H1 (cell line): ENCODE measurements at regions not wholly inside any gene's neighbourhood (a gene's known extent, or its start where the extent isn't known, plus 50 kb on each side); places are given as distances from the start of the nearest gene placed in this dataset.

Source experiments
- CTCF ChIA-PET: fragments of 300-600 bp; sonication (Branson Sonifier 250); formaldehyde crosslinking; loops from one replicate; lab custom pipeline; 2021; ENCODE audit not compliant: partially characterized antibody; lab: Charles Lee
- POLR2A ChIA-PET: fragments of 300-600 bp; sonication (Branson Sonifier 250); formaldehyde crosslinking; loops from one replicate; lab custom pipeline; 2021; ENCODE audit warnings: inconsistent platforms; ENCODE audit not compliant: partially characterized antibody; lab: Charles Lee
- DNase-seq, 2 experiments: peaks; one replicate each; pipeline versions ENCODE4 v3.0.0 to v3.0.0-alpha.2; 2010 to 2022; ENCODE audit warnings: low spot score in 2 of 2, low read depth in 1 of 2, mixed read lengths in 1 of 2
- FAIRE-seq: peaks from 2 replicates; lab custom pipeline; 2011; peaks lifted over from hg19 to GRCh38; lab: Jason Lieb, UNC
- H2AFZ ChIP-seq: 2 replicates; pipeline ENCODE4 v1.8.1; 2012; ENCODE audit warnings: low read length, inconsistent platforms
- H2AK5ac ChIP-seq: 2 replicates; pipeline ENCODE4 v1.6.1; 2013; ENCODE audit warnings: low read depth, low read length
- H2BK120ac ChIP-seq: replicated peaks from 2 replicates; pipeline ENCODE3; 2013; ENCODE audit warnings: low read depth, low read length, inconsistent platforms
- H2BK12ac ChIP-seq: 2 replicates; pipeline ENCODE4 v1.6.1; 2013; ENCODE audit warnings: low read depth, low read length
- H2BK15ac ChIP-seq: 2 replicates; pipeline ENCODE4 v1.6.1; 2013; ENCODE audit warnings: low read length
- H2BK20ac ChIP-seq: 2 replicates; pipeline ENCODE4 v1.6.1; 2013; ENCODE audit warnings: low read length
- H2BK5ac ChIP-seq: 2 replicates; pipeline ENCODE4 v1.6.1; 2013; ENCODE audit warnings: low read depth, low read length
- H3K14ac ChIP-seq: 2 replicates; pipeline ENCODE4 v1.6.1; 2013; ENCODE audit warnings: inconsistent platforms; ENCODE audit not compliant: insufficient read length
- H3K18ac ChIP-seq: 2 replicates; pipeline ENCODE4 v1.6.1; 2013; ENCODE audit warnings: low read length; ENCODE audit errors: extremely low read depth
- H3K23ac ChIP-seq: 2 replicates; pipeline ENCODE4 v1.6.1; 2013; ENCODE audit warnings: inconsistent platforms; ENCODE audit not compliant: insufficient read length
- H3K23me2 ChIP-seq: 2 replicates; pipeline ENCODE4 v1.6.1; 2013; ENCODE audit warnings: low read depth, low read length
- H3K27ac ChIP-seq: 2 replicates; pipeline ENCODE4 v1.6.1; 2011; ENCODE audit warnings: low read depth, low read length, inconsistent platforms
- H3K27me3 ChIP-seq, 4 experiments: replicated peaks in 1 of 4; 1 replicate in 1 of 4; 2 replicates in 3 of 4; pipeline versions ENCODE4 v1.6.1 to v1.8.1; 2011 to 2013; ENCODE audit warnings: low read length in 3 of 4, mild to moderate bottlenecking in 3 of 4, inconsistent platforms in 2 of 4, mixed read lengths in 2 of 4, moderate library complexity in 1 of 4; ENCODE audit not compliant: control insufficient read depth in 3 of 4, insufficient read depth in 3 of 4; ENCODE audit errors: extremely low read depth in 1 of 4
- H3K36me3 ChIP-seq, 4 experiments: 2 replicates each; pipeline versions ENCODE4 v1.6.1 to v1.8.1; 2011 to 2013; ENCODE audit warnings: mild to moderate bottlenecking in 4 of 4, low read length in 3 of 4, moderate library complexity in 2 of 4, control low read depth in 1 of 4, inconsistent platforms in 1 of 4; ENCODE audit not compliant: insufficient read depth in 4 of 4, control insufficient read depth in 2 of 4
- H3K4ac ChIP-seq: replicated peaks from 2 replicates; pipeline ENCODE3; 2013; ENCODE audit warnings: low read length, low read depth, mixed read lengths, inconsistent platforms; ENCODE audit not compliant: insufficient read length
- H3K4me1 ChIP-seq, 4 experiments: replicated peaks in 1 of 4; 1 replicate in 1 of 4; 2 replicates in 3 of 4; pipeline versions ENCODE4 v1.6.1 to v1.8.1; 2011 to 2013; ENCODE audit warnings: low read length in 3 of 4, inconsistent platforms in 2 of 4, mixed read lengths in 1 of 4; ENCODE audit not compliant: insufficient read depth in 4 of 4, control insufficient read depth in 3 of 4
- H3K4me2 ChIP-seq, 2 experiments: 2 replicates each; pipeline versions ENCODE4 v1.6.1 to v1.8.1; 2011 to 2013; ENCODE audit warnings: low read depth in 2 of 2, low read length in 2 of 2, control low read depth in 1 of 2, inconsistent platforms in 1 of 2, mild to moderate bottlenecking in 1 of 2; ENCODE audit not compliant: insufficient read depth in 1 of 2
- H3K4me3 ChIP-seq, 4 experiments: fragments of 200-600, 300-600 bp in 1 of 4; sonication (generic), shearing (Covaris generic), sonication (Bioruptor Twin) in 1 of 4; 2 replicates each; pipeline versions ENCODE4 v1.5.1 to v1.8.1; 2011 to 2016; ENCODE audit warnings: low read length in 4 of 4, low read depth in 3 of 4, control low read depth in 2 of 4, inconsistent platforms in 2 of 4, mild to moderate bottlenecking in 2 of 4, mixed read lengths in 1 of 4, moderate library complexity in 1 of 4; ENCODE audit not compliant: insufficient read depth in 2 of 4; ENCODE audit errors: extremely low read depth in 1 of 4
- H3K56ac ChIP-seq: replicated peaks from 2 replicates; pipeline ENCODE3; 2013; ENCODE audit warnings: low read depth, mild to moderate bottlenecking, mixed read lengths, low read length, inconsistent platforms; ENCODE audit not compliant: insufficient read length
- H3K79me1 ChIP-seq: 2 replicates; pipeline ENCODE4 v1.6.1; 2013; ENCODE audit warnings: low read depth, low read length, control low read depth
- H3K79me2 ChIP-seq, 2 experiments: 2 replicates each; pipeline versions ENCODE4 v1.6.1 to v1.8.1; 2012 to 2013; ENCODE audit warnings: low read length in 2 of 2, mild to moderate bottlenecking in 2 of 2, inconsistent platforms in 1 of 2; ENCODE audit not compliant: insufficient read depth in 2 of 2, control insufficient read depth in 1 of 2
- H3K9ac ChIP-seq, 4 experiments: replicated peaks in 1 of 4; 1 replicate in 1 of 4; 2 replicates in 3 of 4; pipeline versions ENCODE4 v1.6.1 to v1.8.1; 2011 to 2013; ENCODE audit warnings: low read depth in 3 of 4, low read length in 3 of 4, control low read depth in 2 of 4, mild to moderate bottlenecking in 2 of 4, moderate library complexity in 2 of 4, inconsistent platforms in 1 of 4; ENCODE audit errors: extremely low read depth in 1 of 4
- H3K9me3 ChIP-seq, 2 experiments: 2 replicates each; pipeline versions ENCODE4 v1.6.1 to v1.8.1; 2012 to 2013; ENCODE audit warnings: mild to moderate bottlenecking in 2 of 2, moderate library complexity in 2 of 2, control low read depth in 1 of 2, inconsistent platforms in 1 of 2, low read depth in 1 of 2, low read length in 1 of 2, mixed read lengths in 1 of 2; ENCODE audit not compliant: insufficient read depth in 2 of 2
- H4K20me1 ChIP-seq, 2 experiments: replicated peaks in 1 of 2; 2 replicates each; pipeline versions ENCODE3 to v1.8.1; 2011 to 2013; ENCODE audit warnings: inconsistent platforms in 2 of 2, low read length in 2 of 2, mild to moderate bottlenecking in 1 of 2; ENCODE audit not compliant: insufficient read depth in 2 of 2, control insufficient read depth in 1 of 2
- H4K5ac ChIP-seq: 2 replicates; pipeline ENCODE4 v1.6.1; 2013; ENCODE audit warnings: low read length, low read depth, mixed read lengths, inconsistent platforms; ENCODE audit not compliant: insufficient read length
- H4K8ac ChIP-seq: 2 replicates; pipeline ENCODE4 v1.8.0; 2013; ENCODE audit warnings: mild to moderate bottlenecking, moderate library complexity, low read length, inconsistent platforms; ENCODE audit not compliant: insufficient read depth; ENCODE audit errors: extremely low read depth
- H4K91ac ChIP-seq: replicated peaks from 2 replicates; pipeline ENCODE3; 2013; ENCODE audit warnings: low read length, mixed read lengths, inconsistent platforms; ENCODE audit not compliant: insufficient read length
- CEBPB ChIP-seq: IDR thresholded peaks from 2 replicates; pipeline ENCODE4 v1.6.1; 2012; ENCODE audit warnings: low read depth, low read length
- CHD2 ChIP-seq: IDR thresholded peaks from 2 replicates; pipeline ENCODE4 v1.6.1; 2012; ENCODE audit warnings: low read length, improper control_type of control experiment
- FOSL1 ChIP-seq: IDR thresholded peaks from 2 replicates; pipeline ENCODE4 v1.6.1; 2011; ENCODE audit warnings: mild to moderate bottlenecking, low read depth, low read length, moderate library complexity; ENCODE audit not compliant: insufficient read depth
- GABPA ChIP-seq: IDR thresholded peaks from 2 replicates; pipeline ENCODE4 v1.6.1; 2011; ENCODE audit warnings: mild to moderate bottlenecking, low read length, moderate library complexity, borderline replicate concordance; ENCODE audit not compliant: insufficient read depth
- GTF2F1 ChIP-seq: IDR thresholded peaks from 2 replicates; pipeline ENCODE4 v1.6.1; 2012; ENCODE audit warnings: low read depth, low read length, improper control_type of control experiment, borderline replicate concordance
- KDM1A ChIP-seq: fragments of 200-600, 300-600 bp; sonication (generic); IDR thresholded peaks from 2 replicates; pipeline ENCODE4 v1.7.1; 2016; ENCODE audit warnings: mild to moderate bottlenecking, low read length, borderline replicate concordance
- NANOG ChIP-seq: IDR thresholded peaks from 2 replicates; pipeline ENCODE4 v1.6.1; 2011; ENCODE audit warnings: low read length, low read depth, mild to moderate bottlenecking, inconsistent platforms; ENCODE audit not compliant: insufficient read depth, poor library complexity, severe bottlenecking
- PHF8 ChIP-seq: fragments of 200-600 bp; sonication (generic); conservative IDR thresholded peaks from 2 replicates; pipeline ENCODE4 v1.7.1; 2012; ENCODE audit warnings: low read depth, mild to moderate bottlenecking, inconsistent platforms, low read length, moderate library complexity
- POU5F1 ChIP-seq: IDR thresholded peaks from 2 replicates; pipeline ENCODE4 v1.6.1; 2011; ENCODE audit warnings: low read depth, mild to moderate bottlenecking, low read length, moderate library complexity
- SAP30 ChIP-seq: fragments of 300-600 bp; sonication (generic); IDR thresholded peaks from 2 replicates; pipeline ENCODE4 v1.7.1; 2012; ENCODE audit warnings: low read length, moderate library complexity, mild to moderate bottlenecking, inconsistent platforms; ENCODE audit not compliant: insufficient read depth, insufficient replicate concordance
- SIX5 ChIP-seq: IDR thresholded peaks from 2 replicates; pipeline ENCODE4 v1.6.1; 2011; ENCODE audit warnings: mild to moderate bottlenecking, low read depth, low read length
- SRF ChIP-seq: IDR thresholded peaks from 2 replicates; pipeline ENCODE4 v1.6.1; 2011; ENCODE audit warnings: mild to moderate bottlenecking, low read depth, low read length, moderate library complexity
- SUZ12 ChIP-seq: fragments of 200-600 bp; sonication (generic); IDR thresholded peaks from 2 replicates; pipeline ENCODE4 v1.6.1; 2012; ENCODE audit warnings: mild to moderate bottlenecking, inconsistent platforms, low read length, moderate library complexity, mixed read lengths
- TBP ChIP-seq: IDR thresholded peaks from 2 replicates; pipeline ENCODE4 v1.6.1; 2011; ENCODE audit warnings: low read depth, low read length, improper control_type of control experiment
- TCF12 ChIP-seq: IDR thresholded peaks from 2 replicates; pipeline ENCODE4 v1.6.1; 2011; ENCODE audit warnings: low read depth, mild to moderate bottlenecking, low read length
- ZNF274 ChIP-seq: IDR thresholded peaks from 2 replicates; pipeline ENCODE4 v1.7.0; 2012; ENCODE audit warnings: low read length, borderline replicate concordance; ENCODE audit errors: extremely low read depth
- WGBS, 2 experiments: shearing (Covaris generic) in 1 of 2; methylation state at CpG; one replicate each; pipeline versions ENCODE4 v1.1.6 to v1.1.7; 2013 to 2015; ENCODE audit warnings: low lambda C conversion rate in 2 of 2, mixed read lengths in 2 of 2, inconsistent platforms in 1 of 2, low coverage in 1 of 2, missing lambda C conversion rate in 1 of 2; ENCODE audit not compliant: insufficient replicate concordance in 2 of 2, insufficient coverage in 1 of 2, insufficient read length in 1 of 2; ENCODE audit errors: extremely low coverage in 1 of 2, missing lambda C conversion rate in 1 of 2; 5-methylcytosine and 5-hydroxymethylcytosine counted together

DNA sequence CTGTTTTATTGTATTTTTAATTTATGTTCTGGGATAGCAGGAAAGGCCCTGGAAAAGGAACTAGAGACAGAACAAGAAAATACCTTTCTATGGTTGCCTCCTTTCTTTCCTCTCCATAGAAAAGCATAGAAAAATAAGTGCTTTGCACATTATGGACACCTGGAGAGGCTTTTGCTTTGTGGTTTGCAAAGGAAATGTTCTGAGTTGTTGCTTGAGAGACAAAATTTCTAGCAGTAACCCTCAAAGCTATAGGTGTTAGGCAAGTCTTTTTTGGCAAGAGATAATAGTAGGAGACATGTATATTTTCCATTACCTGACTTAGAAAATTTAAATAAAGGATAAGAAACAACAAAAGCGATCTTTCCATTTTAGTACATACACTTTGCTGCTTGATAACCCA, 378.6 kb upstream of the PRKCQ start:
- ChIA-PET CTCF (interaction anchor here (1.1 kb wide), 1 partner anchor 40 kb away, joined by 3 read pairs; no protein-coding TSS in a partner anchor), POLR2A (no interaction called here)
- no peak for FAIRE-seq
- Histone ChIP-seq H3K4me3 (no peak overlapping the region), H3K18ac (no peak overlapping the region), H3K79me1 (no peaks in the 10 kb centered on the region), H3K4ac (no peak overlapping the region), H3K9me3 (no peaks in the 10 kb centered on the region), H3K4me1 (no peaks in the 10 kb centered on the region), H3K9ac (no peak overlapping the region), H3K79me2 (no peaks in the 10 kb centered on the region), H2BK12ac (no peak overlapping the region), H4K91ac (no peak overlapping the region), H3K27me3 (no peaks in the 10 kb centered on the region), H3K36me3 (no peaks in the 10 kb centered on the region), H3K27ac (no peak overlapping the region), H3K14ac (no peak overlapping the region), H2BK120ac (no peak overlapping the region), H4K20me1 (no peaks in the 10 kb centered on the region), H2BK5ac (no peak overlapping the region), H3K4me2 (no peak overlapping the region), H2AK5ac (no peak overlapping the region), H3K23ac (no peak overlapping the region), H4K8ac (no peak overlapping the region), H3K23me2 (no peaks in the 10 kb centered on the region), H3K56ac (no peak overlapping the region), H2BK20ac (no peak overlapping the region), H2AFZ (no peak overlapping the region), H2BK15ac (no peak overlapping the region), H4K5ac (no peak overlapping the region)
- DNase-seq, result no peak
- 78% methylated on average over 1 of the region's 1 CpG; no CpG with 5 or more reads in 1 of the 2 experiments for WGBS, 2 experiments
- TF ChIP-seq GTF2F1 (no peak), TCF12 (no peak), SAP30 (no peak), TBP (no peak), SUZ12 (no peak), CHD2 (no peak), PHF8 (no peak), SIX5 (no peak), CEBPB (no peak), ZNF274 (no peak), FOSL1 (no peak), SRF (no peak), NANOG (no peak), GABPA (no peak), KDM1A (no peak), POU5F1 (no peak)
